Neural cell (in vitro differentiated cells): ENCODE measurements at regions not wholly inside any gene's neighbourhood (a gene's known extent, or its start where the extent isn't known, plus 50 kb on each side); places are given as distances from the start of the nearest gene placed in this dataset.

Experiments used
- EZH2 ChIP-seq: fragments of 200-600, 300-800 bp; shearing (Covaris generic), sonication (generic); IDR thresholded peaks from 2 replicates; pipeline ENCODE4 v1.6.1; 2014; ENCODE audit warnings: antibody characterized with exemption, low read length, borderline replicate concordance, mild to moderate bottlenecking; ENCODE audit not compliant: insufficient read depth, poor library complexity, severe bottlenecking
- POLR2AphosphoS5 ChIP-seq: IDR thresholded peaks from 2 replicates; pipeline ENCODE4 v1.6.1; 2012
- RAD21 ChIP-seq: fragments of 450-650 bp; conservative IDR thresholded peaks from 2 replicates; pipeline ENCODE4 v1.6.1; 2014; ENCODE audit warnings: antibody characterized with exemption, mild to moderate bottlenecking, moderate library complexity
- TAF1 ChIP-seq: IDR thresholded peaks from 2 replicates; pipeline ENCODE4 v1.6.1; 2012; ENCODE audit warnings: low read depth
- TF ChIP-seq, protein P1 (sequence below): fragments of 450-650 bp; IDR thresholded peaks from 2 replicates; pipeline ENCODE4 v1.5.1; 2014; ENCODE audit warnings: antibody characterized with exemption, mild to moderate bottlenecking, moderate library complexity; ENCODE audit not compliant: poor library complexity, severe bottlenecking

DNA sequence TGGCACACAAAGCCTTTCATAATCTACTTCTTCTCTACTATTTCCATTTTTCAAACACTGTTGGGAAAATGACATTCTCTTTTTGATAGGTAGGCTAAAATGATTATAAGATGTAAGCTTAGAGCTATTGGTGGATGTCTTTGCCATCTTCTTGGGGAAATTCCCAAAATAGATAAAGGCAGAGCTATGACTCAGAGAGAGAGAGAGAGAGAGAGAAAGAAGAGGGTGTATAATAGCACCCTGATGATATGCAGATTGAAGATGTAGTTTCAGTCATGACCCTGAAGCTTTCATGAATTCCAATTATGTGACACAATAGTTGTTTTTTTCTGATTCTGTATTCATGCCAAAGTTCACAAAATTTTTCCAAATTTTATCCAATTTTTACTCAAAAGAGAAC lies 529.1 kb downstream of the HS3ST4 start:
- TF ChIP-seq RAD21, result no peak
- TF ChIP-seq, protein P1, sequence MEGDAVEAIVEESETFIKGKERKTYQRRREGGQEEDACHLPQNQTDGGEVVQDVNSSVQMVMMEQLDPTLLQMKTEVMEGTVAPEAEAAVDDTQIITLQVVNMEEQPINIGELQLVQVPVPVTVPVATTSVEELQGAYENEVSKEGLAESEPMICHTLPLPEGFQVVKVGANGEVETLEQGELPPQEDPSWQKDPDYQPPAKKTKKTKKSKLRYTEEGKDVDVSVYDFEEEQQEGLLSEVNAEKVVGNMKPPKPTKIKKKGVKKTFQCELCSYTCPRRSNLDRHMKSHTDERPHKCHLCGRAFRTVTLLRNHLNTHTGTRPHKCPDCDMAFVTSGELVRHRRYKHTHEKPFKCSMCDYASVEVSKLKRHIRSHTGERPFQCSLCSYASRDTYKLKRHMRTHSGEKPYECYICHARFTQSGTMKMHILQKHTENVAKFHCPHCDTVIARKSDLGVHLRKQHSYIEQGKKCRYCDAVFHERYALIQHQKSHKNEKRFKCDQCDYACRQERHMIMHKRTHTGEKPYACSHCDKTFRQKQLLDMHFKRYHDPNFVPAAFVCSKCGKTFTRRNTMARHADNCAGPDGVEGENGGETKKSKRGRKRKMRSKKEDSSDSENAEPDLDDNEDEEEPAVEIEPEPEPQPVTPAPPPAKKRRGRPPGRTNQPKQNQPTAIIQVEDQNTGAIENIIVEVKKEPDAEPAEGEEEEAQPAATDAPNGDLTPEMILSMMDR, result no peak
- TF ChIP-seq TAF1, result no peak
- TF ChIP-seq POLR2AphosphoS5, result no peak
- TF ChIP-seq EZH2, result no peak
